Germinal center (tissue), 1 donor: ENCODE measurements at regions not wholly inside any gene's neighbourhood (a gene's known extent, or its start where the extent isn't known, plus 50 kb on each side); places are given as distances from the start of the nearest gene placed in this dataset.

Experiments used
- DNase-seq: peaks from one replicate; pipeline ENCODE4 v3.0.0; 2012; ENCODE audit warnings: mixed read lengths, low spot score

- no peak for DNase-seq
These were observed 189.7 kb downstream of the BCAT1 start for GRCh38 chr12:24759155-24759554.

GRCh38 chr12:24756479-24757024 lies 192.3 kb downstream of the BCAT1 start:
- no peak for DNase-seq

- DNase-seq, result no peak
These were observed 193.9 kb downstream of the BCAT1 start for GRCh38 chr12:24754690-24755638.

GRCh38 chr12:24752763-24753462 lies 196.0 kb downstream of the BCAT1 start:
- DNase-seq, result no peak

GRCh38 chr12:24751181-24751580 lies 197.7 kb downstream of the BCAT1 start:
- no peak for DNase-seq

- DNase-seq, result no peak
These were observed 198.6 kb downstream of the BCAT1 start for GRCh38 chr12:24750263-24750662.

GRCh38 chr12:24749171-24749570 lies 199.7 kb downstream of the BCAT1 start:
- no peak for DNase-seq

- DNase-seq, result no peak
These were observed 200.6 kb downstream of the BCAT1 start for GRCh38 chr12:24748326-24748725.

- DNase-seq, result no peak
These were observed 202.0 kb downstream of the BCAT1 start for GRCh38 chr12:24746864-24747263.

GRCh38 chr12:24746006-24746671 lies 202.8 kb downstream of the BCAT1 start:
- no peak for DNase-seq

GRCh38 chr12:24743941-24744793 lies 204.7 kb downstream of the BCAT1 start:
- no peak for DNase-seq

GRCh38 chr12:24742378-24742777 lies 206.5 kb downstream of the BCAT1 start:
- peak; percentile 71 for DNase-seq

GRCh38 chr12:24741216-24741615 lies 207.7 kb downstream of the BCAT1 start:
- DNase-seq, result no peak

GRCh38 chr12:24739106-24739779 lies 209.7 kb downstream of the BCAT1 start:
- DNase-seq, result no peak

- DNase-seq, result no peak
These were observed 210.5 kb downstream of the BCAT1 start for GRCh38 chr12:24738441-24738840.

- DNase-seq, result no peak
These were observed 217.3 kb downstream of the BCAT1 start for GRCh38 chr12:24731596-24731995.

GRCh38 chr12:24730489-24730896 lies 218.4 kb downstream of the BCAT1 start:
- DNase-seq, result peak; percentile 20

- no peak for DNase-seq
These were observed 220.1 kb downstream of the BCAT1 start for GRCh38 chr12:24728826-24729225.

GRCh38 chr12:24728366-24728765 lies 220.5 kb downstream of the BCAT1 start:
- peak; percentile 60 for DNase-seq

- DNase-seq, result no peak
These were observed 223.3 kb downstream of the BCAT1 start for GRCh38 chr12:24725616-24726015.

- no peak for DNase-seq
These were observed 224.1 kb downstream of the BCAT1 start for GRCh38 chr12:24724814-24725213.
